ENCODE measurements at regions not wholly inside any gene's neighbourhood (a gene's known extent, or its start where the extent isn't known, plus 50 kb on each side); places are given as distances from the start of the nearest gene placed in this dataset.

- no peak for TF ChIP-seq CTCF (IDR thresholded peaks at IDR 0.05; ENCODE audit: insufficient read depth, low read length)
- H3K4me3 ChIP-seq (ENCODE audit: low read depth, low read length) = no peak overlapping the region
- DNase-seq (ENCODE audit: low read depth) = no peak
Observed at GRCh38 chr10:57535306-57535705, 732.4 kb downstream of the IPMK start.

GRCh38 chr10:57513637-57514036 is 754.1 kb downstream of the IPMK start:
- DNase-seq (ENCODE audit: low read depth) = no peak
- TF ChIP-seq CTCF (IDR thresholded peaks at IDR 0.05; ENCODE audit: insufficient read depth, low read length) = no peak

GRCh38 chr10:57507788-57508187 is 759.9 kb downstream of the IPMK start:
- DNase-seq (ENCODE audit: low read depth) = no peak
- H3K4me3 ChIP-seq (ENCODE audit: low read depth, low read length) = no peak overlapping the region
- no peak for TF ChIP-seq CTCF (IDR thresholded peaks at IDR 0.05; ENCODE audit: insufficient read depth, low read length)

More at GRCh38 chr10:57513637-57514036, 754.1 kb downstream of the IPMK start:
- no peak overlapping the region for H3K4me3 ChIP-seq (ENCODE audit: low read depth, low read length)

GRCh38 chr10:57506414-57507094 is 761.1 kb downstream of the IPMK start:
- no peak for DNase-seq (ENCODE audit: low read depth)
- H3K4me3 ChIP-seq (ENCODE audit: low read depth, low read length) = no peak overlapping the region
- TF ChIP-seq CTCF (IDR thresholded peaks at IDR 0.05; ENCODE audit: insufficient read depth, low read length) = no peak

- TF ChIP-seq CTCF (IDR thresholded peaks at IDR 0.05; ENCODE audit: insufficient read depth, low read length) = no peak
- H3K4me3 ChIP-seq (ENCODE audit: low read depth, low read length) = no peak overlapping the region
- DNase-seq (ENCODE audit: low read depth) = no peak
Observed at GRCh38 chr10:57494486-57494885, 773.2 kb downstream of the IPMK start.

- TF ChIP-seq CTCF (IDR thresholded peaks at IDR 0.05; ENCODE audit: insufficient read depth, low read length) = no peak
- no peak overlapping the region for H3K4me3 ChIP-seq (ENCODE audit: low read depth, low read length)
- no peak for DNase-seq (ENCODE audit: low read depth)
Observed at GRCh38 chr10:57482259-57482658, 785.4 kb downstream of the IPMK start.

Measured in fibroblast of the aortic adventitia (primary cell).